ENCODE measurements at regions not wholly inside any gene's neighbourhood (a gene's known extent, or its start where the extent isn't known, plus 50 kb on each side); places are given as distances from the start of the nearest gene placed in this dataset.

GRCh38 chr4:187176261-187176910 is 452.7 kb upstream of the FAT1 start:
- Mint-ChIP-seq H3K4me3 (no peak overlapping the region), H3K36me3 (no peaks in the 10 kb centered on the region), H3K27me3 (no peaks in the 10 kb centered on the region), H3K27ac (no peak overlapping the region), H3K4me1 (no peaks in the 10 kb centered on the region), H3K9me3 (peaks cover 2% of the 10 kb centered on the region)
- DNase-seq: no peak

GRCh38 chr4:187178084-187178483 is 454.4 kb upstream of the FAT1 start:
- no peaks in the 10 kb centered on the region for H3K36me3 Mint-ChIP-seq
- DNase-seq: no peak

GRCh38 chr4:187178587-187178986 is 454.9 kb upstream of the FAT1 start:
- Mint-ChIP-seq H3K36me3 (no peaks in the 10 kb centered on the region), H3K27ac (no peak overlapping the region), H3K27me3 (no peaks in the 10 kb centered on the region), H3K9me3 (peaks cover 2% of the 10 kb centered on the region), H3K4me1 (no peaks in the 10 kb centered on the region), H3K4me3 (no peak overlapping the region)
- DNase-seq: no peak

More at GRCh38 chr4:187178084-187178483, 454.4 kb upstream of the FAT1 start:
- Mint-ChIP-seq H3K27ac (no peak overlapping the region), H3K4me1 (no peaks in the 10 kb centered on the region), H3K4me3 (no peak overlapping the region), H3K9me3 (peaks cover 2% of the 10 kb centered on the region), H3K27me3 (no peaks in the 10 kb centered on the region)

- Mint-ChIP-seq H3K4me3 (no peak overlapping the region), H3K4me1 (no peaks in the 10 kb centered on the region), H3K27me3 (no peaks in the 10 kb centered on the region), H3K27ac (no peak overlapping the region), H3K9me3 (peaks cover 2% of the 10 kb centered on the region), H3K36me3 (no peaks in the 10 kb centered on the region)
- DNase-seq: no peak
These were observed 455.7 kb upstream of the FAT1 start for GRCh38 chr4:187179086-187180058.

GRCh38 chr4:187181054-187181453 is 457.4 kb upstream of the FAT1 start:
- Mint-ChIP-seq H3K27me3 (no peaks in the 10 kb centered on the region), H3K9me3 (peaks cover 2% of the 10 kb centered on the region), H3K4me1 (no peaks in the 10 kb centered on the region), H3K27ac (no peak overlapping the region), H3K36me3 (no peaks in the 10 kb centered on the region), H3K4me3 (no peak overlapping the region)
- no peak for DNase-seq

GRCh38 chr4:187183346-187183745 is 459.7 kb upstream of the FAT1 start:
- H3K27ac Mint-ChIP-seq: no peak overlapping the region
- H3K36me3 Mint-ChIP-seq: no peaks in the 10 kb centered on the region
- no peaks in the 10 kb centered on the region for H3K4me1 Mint-ChIP-seq
- no peaks in the 10 kb centered on the region for H3K27me3 Mint-ChIP-seq
- H3K9me3 Mint-ChIP-seq: no peaks in the 10 kb centered on the region
- DNase-seq: no peak
- no peak overlapping the region for H3K4me3 Mint-ChIP-seq

- Mint-ChIP-seq H3K27me3 (no peaks in the 10 kb centered on the region), H3K9me3 (no peaks in the 10 kb centered on the region), H3K4me3 (no peak overlapping the region), H3K36me3 (no peaks in the 10 kb centered on the region), H3K27ac (no peak overlapping the region), H3K4me1 (no peaks in the 10 kb centered on the region)
- DNase-seq: no peak
These were observed 460.2 kb upstream of the FAT1 start for GRCh38 chr4:187183826-187184225.

- no peaks in the 10 kb centered on the region for H3K36me3 Mint-ChIP-seq
- H3K4me3 Mint-ChIP-seq: no peak overlapping the region
- H3K4me1 Mint-ChIP-seq: no peaks in the 10 kb centered on the region
- H3K27ac Mint-ChIP-seq: no peak overlapping the region
- no peaks in the 10 kb centered on the region for H3K27me3 Mint-ChIP-seq
- H3K9me3 Mint-ChIP-seq: no peaks in the 10 kb centered on the region
- DNase-seq: no peak
These were observed 460.9 kb upstream of the FAT1 start for GRCh38 chr4:187184508-187184907.

- Mint-ChIP-seq H3K4me3 (no peak overlapping the region), H3K4me1 (no peaks in the 10 kb centered on the region), H3K36me3 (no peaks in the 10 kb centered on the region), H3K27me3 (no peaks in the 10 kb centered on the region), H3K27ac (no peak overlapping the region), H3K9me3 (peaks cover 3% of the 10 kb centered on the region)
- no peak for DNase-seq
These were observed 464.5 kb upstream of the FAT1 start for GRCh38 chr4:187188118-187188517.

- H3K9me3 Mint-ChIP-seq: peaks cover 3% of the 10 kb centered on the region
- H3K27ac Mint-ChIP-seq: no peak overlapping the region
- no peaks in the 10 kb centered on the region for H3K4me1 Mint-ChIP-seq
- no peaks in the 10 kb centered on the region for H3K27me3 Mint-ChIP-seq
- H3K36me3 Mint-ChIP-seq: no peaks in the 10 kb centered on the region
- no peak for DNase-seq
- no peak overlapping the region for H3K4me3 Mint-ChIP-seq
These were observed 465.1 kb upstream of the FAT1 start for GRCh38 chr4:187188741-187189140.

GRCh38 chr4:187190390-187190789 is 466.7 kb upstream of the FAT1 start:
- no peak overlapping the region for H3K27ac Mint-ChIP-seq
- no peak for DNase-seq
- H3K36me3 Mint-ChIP-seq: no peaks in the 10 kb centered on the region
- no peaks in the 10 kb centered on the region for H3K4me1 Mint-ChIP-seq
- H3K4me3 Mint-ChIP-seq: no peak overlapping the region
- peaks cover 3% of the 10 kb centered on the region for H3K9me3 Mint-ChIP-seq
- H3K27me3 Mint-ChIP-seq: no peaks in the 10 kb centered on the region

- peaks cover 4% of the 10 kb centered on the region for H3K9me3 Mint-ChIP-seq
- no peaks in the 10 kb centered on the region for H3K36me3 Mint-ChIP-seq
- no peaks in the 10 kb centered on the region for H3K27me3 Mint-ChIP-seq
- no peaks in the 10 kb centered on the region for H3K4me1 Mint-ChIP-seq
- DNase-seq: no peak
- no peak overlapping the region for H3K4me3 Mint-ChIP-seq
- no peak overlapping the region for H3K27ac Mint-ChIP-seq
These were observed 468.0 kb upstream of the FAT1 start for GRCh38 chr4:187191676-187192075.

- Mint-ChIP-seq H3K27me3 (no peaks in the 10 kb centered on the region), H3K36me3 (no peaks in the 10 kb centered on the region), H3K27ac (no peak overlapping the region), H3K4me1 (no peaks in the 10 kb centered on the region), H3K9me3 (peaks cover 5% of the 10 kb centered on the region), H3K4me3 (no peak overlapping the region)
- DNase-seq: no peak
These were observed 468.6 kb upstream of the FAT1 start for GRCh38 chr4:187192266-187192665.

- Mint-ChIP-seq H3K4me1 (no peaks in the 10 kb centered on the region), H3K27me3 (no peaks in the 10 kb centered on the region), H3K27ac (no peak overlapping the region), H3K36me3 (no peaks in the 10 kb centered on the region), H3K4me3 (no peak overlapping the region), H3K9me3 (peaks cover 5% of the 10 kb centered on the region)
- DNase-seq: no peak
These were observed 469.5 kb upstream of the FAT1 start for GRCh38 chr4:187193141-187193540.

GRCh38 chr4:187204389-187204918 is 480.8 kb upstream of the FAT1 start:
- H3K9me3 Mint-ChIP-seq: peaks cover 8% of the 10 kb centered on the region
- no peak for DNase-seq
- H3K4me3 Mint-ChIP-seq: no peak overlapping the region
- H3K27ac Mint-ChIP-seq: no peak overlapping the region
- no peaks in the 10 kb centered on the region for H3K27me3 Mint-ChIP-seq
- no peaks in the 10 kb centered on the region for H3K4me1 Mint-ChIP-seq
- no peaks in the 10 kb centered on the region for H3K36me3 Mint-ChIP-seq
